GM23338 (cell line): ENCODE measurements at regions not wholly inside any gene's neighbourhood (a gene's known extent, or its start where the extent isn't known, plus 50 kb on each side); places are given as distances from the start of the nearest gene placed in this dataset.

Experiments used
- ATAC-seq: fragments of 200-7000 bp; cut with Tn5 transposase; 3 replicates; pipeline ENCODE4 v1.9.1; 2020
- DNase-seq: peaks from one replicate; pipeline ENCODE4 v3.0.0-alpha.2; 2015; ENCODE audit warnings: low spot score
- H2AFZ ChIP-seq: fragments of 200-600 bp; sonication (generic); 2 replicates; pipeline ENCODE4 v1.8.0; 2016; ENCODE audit warnings: antibody characterized with exemption, mild to moderate bottlenecking, moderate library complexity
- H3F3A ChIP-seq: fragments of 200-600 bp; sonication (generic); replicated peaks from 2 replicates; pipeline ENCODE4 v1.8.0; 2017; ENCODE audit warnings: antibody characterized with exemption, mixed run types, low read depth
- H3K27ac ChIP-seq: fragments of 200-600 bp; sonication (generic); 2 replicates; pipeline ENCODE4 v1.6.1; 2016; ENCODE audit warnings: low read depth
- H3K27me3 ChIP-seq: fragments of 200-600 bp; sonication (generic); 2 replicates; pipeline ENCODE4 v1.8.0; 2016; ENCODE audit warnings: mild to moderate bottlenecking, mixed run types, moderate library complexity; ENCODE audit not compliant: insufficient read depth
- H3K36me3 ChIP-seq: fragments of 200-600 bp; sonication (generic); 2 replicates; pipeline ENCODE4 v1.8.0; 2016; ENCODE audit warnings: mild to moderate bottlenecking; ENCODE audit not compliant: insufficient read depth
- H3K4me1 ChIP-seq: fragments of 200-600 bp; sonication (generic); 2 replicates; pipeline ENCODE4 v1.8.0; 2016; ENCODE audit warnings: mild to moderate bottlenecking, moderate library complexity; ENCODE audit not compliant: insufficient read depth
- H3K4me2 ChIP-seq: fragments of 200-600 bp; sonication (generic); 2 replicates; pipeline ENCODE4 v1.7.1; 2017; ENCODE audit warnings: mixed run types
- H3K4me3 ChIP-seq: fragments of 200-600 bp; sonication (generic); 2 replicates; pipeline ENCODE4 v1.6.1; 2016; ENCODE audit warnings: mixed run types
- H3K79me2 ChIP-seq: fragments of 200-600 bp; sonication (generic); replicated peaks from 2 replicates; pipeline ENCODE4 v1.8.0; 2017; ENCODE audit warnings: mild to moderate bottlenecking; ENCODE audit not compliant: insufficient read depth
- H3K9me2 ChIP-seq: fragments of 200-600 bp; sonication (generic); 2 replicates; pipeline ENCODE4 v1.8.0; 2017; ENCODE audit not compliant: insufficient read depth
- H4K20me1 ChIP-seq: fragments of 200-600 bp; sonication (generic); replicated peaks from 2 replicates; pipeline ENCODE4 v1.8.0; 2017; ENCODE audit warnings: mild to moderate bottlenecking; ENCODE audit not compliant: insufficient read depth
- H3K27ac Mint-ChIP-seq: 2 replicates; pipeline ENCODE4 v1.8.0; 2020; ENCODE audit warnings: inconsistent platforms, mild to moderate bottlenecking, moderate library complexity, mixed read lengths
- H3K27me3 Mint-ChIP-seq: 3 replicates; pipeline ENCODE4 v1.8.0; 2022; ENCODE audit warnings: low read depth, mild to moderate bottlenecking, moderate library complexity, mixed read lengths, inconsistent platforms; ENCODE audit not compliant: insufficient read depth, poor library complexity
- H3K36me3 Mint-ChIP-seq: 3 replicates; pipeline ENCODE4 v1.8.0; 2021; ENCODE audit warnings: low read depth, mild to moderate bottlenecking, inconsistent platforms, moderate library complexity, mixed read lengths
- H3K4me1 Mint-ChIP-seq: 3 replicates; pipeline ENCODE4 v1.8.0; 2020; ENCODE audit warnings: mild to moderate bottlenecking, inconsistent platforms, mixed read lengths
- H3K4me3 Mint-ChIP-seq: 3 replicates; pipeline ENCODE4 v1.8.0; 2021; ENCODE audit warnings: moderate library complexity, mild to moderate bottlenecking, inconsistent platforms, mixed read lengths
- H3K9me3 Mint-ChIP-seq: 3 replicates; pipeline ENCODE4 v1.8.0; 2020; ENCODE audit warnings: moderate library complexity, mild to moderate bottlenecking, inconsistent platforms, mixed read lengths
- CREB1 ChIP-seq: fragments of 250-450 bp; sonication (Bioruptor Pico); IDR thresholded peaks from 2 replicates; pipeline ENCODE4 v1.5.0; 2020; ENCODE audit warnings: low read depth, mild to moderate bottlenecking, moderate library complexity
- EZH2 ChIP-seq: fragments of 200-600 bp; sonication (generic); IDR thresholded peaks from one replicate; pipeline ENCODE4 v1.8.0; 2017; ENCODE audit warnings: antibody characterized with exemption, mild to moderate bottlenecking, low read depth; ENCODE audit not compliant: unreplicated experiment
- JUNB ChIP-seq: IDR thresholded peaks from one replicate; pipeline ENCODE4 v1.6.1; 2016; ENCODE audit warnings: antibody characterized with exemption; ENCODE audit not compliant: unreplicated experiment
- POLR2AphosphoS5 ChIP-seq: IDR thresholded peaks from 2 replicates; pipeline ENCODE4 v1.6.1; 2016; ENCODE audit warnings: antibody characterized with exemption, low read depth
- REST ChIP-seq: IDR thresholded peaks from one replicate; pipeline ENCODE4 v1.6.1; 2018; ENCODE audit warnings: antibody characterized with exemption; ENCODE audit not compliant: unreplicated experiment
- TF ChIP-seq, protein P1 (sequence below): fragments of 250-450 bp; sonication (Bioruptor Pico); IDR thresholded peaks from 2 replicates; pipeline ENCODE4 v1.5.0; 2020; ENCODE audit warnings: mild to moderate bottlenecking, moderate library complexity
- TF ChIP-seq, protein P2 (sequence below): IDR thresholded peaks from 2 replicates; pipeline ENCODE4 v1.6.1; 2016; ENCODE audit warnings: antibody characterized with exemption

- TF ChIP-seq, protein P1, sequence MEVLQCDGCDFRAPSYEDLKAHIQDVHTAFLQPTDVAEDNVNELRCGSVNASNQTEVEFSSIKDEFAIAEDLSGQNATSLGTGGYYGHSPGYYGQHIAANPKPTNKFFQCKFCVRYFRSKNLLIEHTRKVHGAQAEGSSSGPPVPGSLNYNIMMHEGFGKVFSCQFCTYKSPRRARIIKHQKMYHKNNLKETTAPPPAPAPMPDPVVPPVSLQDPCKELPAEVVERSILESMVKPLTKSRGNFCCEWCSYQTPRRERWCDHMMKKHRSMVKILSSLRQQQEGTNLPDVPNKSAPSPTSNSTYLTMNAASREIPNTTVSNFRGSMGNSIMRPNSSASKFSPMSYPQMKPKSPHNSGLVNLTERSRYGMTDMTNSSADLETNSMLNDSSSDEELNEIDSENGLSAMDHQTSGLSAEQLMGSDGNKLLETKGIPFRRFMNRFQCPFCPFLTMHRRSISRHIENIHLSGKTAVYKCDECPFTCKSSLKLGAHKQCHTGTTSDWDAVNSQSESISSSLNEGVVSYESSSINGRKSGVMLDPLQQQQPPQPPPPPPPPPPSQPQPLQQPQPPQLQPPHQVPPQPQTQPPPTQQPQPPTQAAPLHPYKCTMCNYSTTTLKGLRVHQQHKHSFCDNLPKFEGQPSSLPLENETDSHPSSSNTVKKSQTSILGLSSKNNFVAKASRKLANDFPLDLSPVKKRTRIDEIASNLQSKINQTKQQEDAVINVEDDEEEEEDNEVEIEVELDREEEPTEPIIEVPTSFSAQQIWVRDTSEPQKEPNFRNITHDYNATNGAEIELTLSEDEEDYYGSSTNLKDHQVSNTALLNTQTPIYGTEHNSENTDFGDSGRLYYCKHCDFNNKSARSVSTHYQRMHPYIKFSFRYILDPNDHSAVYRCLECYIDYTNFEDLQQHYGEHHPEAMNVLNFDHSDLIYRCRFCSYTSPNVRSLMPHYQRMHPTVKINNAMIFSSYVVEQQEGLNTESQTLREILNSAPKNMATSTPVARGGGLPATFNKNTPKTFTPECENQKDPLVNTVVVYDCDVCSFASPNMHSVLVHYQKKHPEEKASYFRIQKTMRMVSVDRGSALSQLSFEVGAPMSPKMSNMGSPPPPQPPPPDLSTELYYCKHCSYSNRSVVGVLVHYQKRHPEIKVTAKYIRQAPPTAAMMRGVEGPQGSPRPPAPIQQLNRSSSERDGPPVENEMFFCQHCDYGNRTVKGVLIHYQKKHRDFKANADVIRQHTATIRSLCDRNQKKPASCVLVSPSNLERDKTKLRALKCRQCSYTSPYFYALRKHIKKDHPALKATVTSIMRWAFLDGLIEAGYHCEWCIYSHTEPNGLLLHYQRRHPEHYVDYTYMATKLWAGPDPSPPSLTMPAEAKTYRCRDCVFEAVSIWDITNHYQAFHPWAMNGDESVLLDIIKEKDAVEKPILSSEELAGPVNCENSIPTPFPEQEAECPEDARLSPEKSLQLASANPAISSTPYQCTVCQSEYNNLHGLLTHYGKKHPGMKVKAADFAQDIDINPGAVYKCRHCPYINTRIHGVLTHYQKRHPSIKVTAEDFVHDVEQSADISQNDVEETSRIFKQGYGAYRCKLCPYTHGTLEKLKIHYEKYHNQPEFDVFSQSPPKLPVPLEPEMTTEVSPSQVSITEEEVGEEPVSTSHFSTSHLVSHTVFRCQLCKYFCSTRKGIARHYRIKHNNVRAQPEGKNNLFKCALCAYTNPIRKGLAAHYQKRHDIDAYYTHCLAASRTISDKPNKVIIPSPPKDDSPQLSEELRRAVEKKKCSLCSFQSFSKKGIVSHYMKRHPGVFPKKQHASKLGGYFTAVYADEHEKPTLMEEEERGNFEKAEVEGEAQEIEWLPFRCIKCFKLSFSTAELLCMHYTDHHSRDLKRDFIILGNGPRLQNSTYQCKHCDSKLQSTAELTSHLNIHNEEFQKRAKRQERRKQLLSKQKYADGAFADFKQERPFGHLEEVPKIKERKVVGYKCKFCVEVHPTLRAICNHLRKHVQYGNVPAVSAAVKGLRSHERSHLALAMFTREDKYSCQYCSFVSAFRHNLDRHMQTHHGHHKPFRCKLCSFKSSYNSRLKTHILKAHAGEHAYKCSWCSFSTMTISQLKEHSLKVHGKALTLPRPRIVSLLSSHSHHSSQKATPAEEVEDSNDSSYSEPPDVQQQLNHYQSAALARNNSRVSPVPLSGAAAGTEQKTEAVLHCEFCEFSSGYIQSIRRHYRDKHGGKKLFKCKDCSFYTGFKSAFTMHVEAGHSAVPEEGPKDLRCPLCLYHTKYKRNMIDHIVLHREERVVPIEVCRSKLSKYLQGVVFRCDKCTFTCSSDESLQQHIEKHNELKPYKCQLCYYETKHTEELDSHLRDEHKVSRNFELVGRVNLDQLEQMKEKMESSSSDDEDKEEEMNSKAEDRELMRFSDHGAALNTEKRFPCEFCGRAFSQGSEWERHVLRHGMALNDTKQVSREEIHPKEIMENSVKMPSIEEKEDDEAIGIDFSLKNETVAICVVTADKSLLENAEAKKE (CRISPR knock-in tag), result no peak
- TF ChIP-seq POLR2AphosphoS5, result no peak
Measured at GRCh38 chr3:36193448-36193847, 186.9 kb upstream of the STAC start (continued).

GRCh38 chr3:36196058-36196457 lies 184.2 kb upstream of the STAC start:
- Histone ChIP-seq H3K4me3 (no peak overlapping the region), H3K27ac (no peak overlapping the region), H3K36me3 (no peaks in the 10 kb centered on the region), H2AFZ (no peak overlapping the region), H3K79me2 (no peaks in the 10 kb centered on the region), H3F3A (no peaks in the 10 kb centered on the region), H3K27me3 (no peaks in the 10 kb centered on the region), H3K4me2 (no peak overlapping the region), H3K9me2 (peaks cover 7% of the 10 kb centered on the region; the same call in 1 of the 2 replicates), H3K4me1 (no peaks in the 10 kb centered on the region), H4K20me1 (no peaks in the 10 kb centered on the region)
- Mint-ChIP-seq H3K9me3 (no peaks in the 10 kb centered on the region), H3K4me1 (peaks cover 8% of the 10 kb centered on the region; the same call in 2 of the 3 replicates), H3K36me3 (no peaks in the 10 kb centered on the region), H3K27ac (no peak overlapping the region), H3K27me3 (peaks cover 2% of the 10 kb centered on the region), H3K4me3 (no peak overlapping the region)
- DNase-seq (no peak), ATAC-seq (no peak)
- TF ChIP-seq JUNB (no peak), EZH2 (no peak), REST (no peak), CREB1 (CRISPR knock-in tag) (no peak)
- TF ChIP-seq, protein P2, sequence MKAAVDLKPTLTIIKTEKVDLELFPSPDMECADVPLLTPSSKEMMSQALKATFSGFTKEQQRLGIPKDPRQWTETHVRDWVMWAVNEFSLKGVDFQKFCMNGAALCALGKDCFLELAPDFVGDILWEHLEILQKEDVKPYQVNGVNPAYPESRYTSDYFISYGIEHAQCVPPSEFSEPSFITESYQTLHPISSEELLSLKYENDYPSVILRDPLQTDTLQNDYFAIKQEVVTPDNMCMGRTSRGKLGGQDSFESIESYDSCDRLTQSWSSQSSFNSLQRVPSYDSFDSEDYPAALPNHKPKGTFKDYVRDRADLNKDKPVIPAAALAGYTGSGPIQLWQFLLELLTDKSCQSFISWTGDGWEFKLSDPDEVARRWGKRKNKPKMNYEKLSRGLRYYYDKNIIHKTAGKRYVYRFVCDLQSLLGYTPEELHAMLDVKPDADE, result no peak
